Colonic mucosa (tissue), 4 donors: ENCODE measurements at regions not wholly inside any gene's neighbourhood (a gene's known extent, or its start where the extent isn't known, plus 50 kb on each side); places are given as distances from the start of the nearest gene placed in this dataset.

Experiments
- DNase-seq: peaks from one replicate; pipeline ENCODE4 v3.0.0-alpha.2; 2020
- H3K27ac ChIP-seq: fragments of 200-600 bp; one replicate; pipeline ENCODE4 v1.8.0; 2021
- H3K27me3 ChIP-seq: fragments of 200-600 bp; one replicate; pipeline ENCODE4 v1.8.0; 2021
- H3K36me3 ChIP-seq: fragments of 200-600 bp; one replicate; pipeline ENCODE4 v1.8.0; 2021
- H3K4me1 ChIP-seq: fragments of 200-600 bp; one replicate; pipeline ENCODE4 v1.8.0; 2021; ENCODE audit warnings: mild to moderate bottlenecking
- H3K4me3 ChIP-seq: fragments of 200-600 bp; one replicate; pipeline ENCODE4 v1.8.0; 2021
- H3K9ac ChIP-seq, 2 donors: one replicate each; pipeline ENCODE4 v1.7.0; 2013; ENCODE audit warnings: control low read depth in 2 of 2, low read depth in 2 of 2, low read length in 2 of 2
- H3K9me3 ChIP-seq: fragments of 200-600 bp; one replicate; pipeline ENCODE4 v1.8.0; 2021
- CTCF ChIP-seq: fragments of 200-600 bp; IDR thresholded peaks from one replicate; pipeline ENCODE4 v1.8.0; 2022; ENCODE audit warnings: antibody characterized with exemption, mild to moderate bottlenecking
- intact Hi-C: fragments of 100-400 bp; cut with DNase I; formaldehyde crosslinking; loops from one replicate; pipeline ENCODE4 v1.14.1; 2022
- donor health status: healthy.
- donor health status: DM: no; HTN: no; CAD: no.
- donor health status: DM: no; HTN: no; CAD: no.

- no peak overlapping the region for H3K4me3 ChIP-seq
- H3K36me3 ChIP-seq, result no peaks in the 10 kb centered on the region
- no peaks in the 10 kb centered on the region for H3K4me1 ChIP-seq
- no peak overlapping the region for H3K9ac ChIP-seq
- H3K27ac ChIP-seq, result no peak overlapping the region
- TF ChIP-seq CTCF, result no peak
- H3K9me3 ChIP-seq, result no peaks in the 10 kb centered on the region
- H3K27me3 ChIP-seq, result no peaks in the 10 kb centered on the region
- intact Hi-C loops, result no loop called here
- DNase-seq, result no peak
Observed at GRCh38 chr20:58587467-58587866, 63.6 kb upstream of the STX16 start.

DNA sequence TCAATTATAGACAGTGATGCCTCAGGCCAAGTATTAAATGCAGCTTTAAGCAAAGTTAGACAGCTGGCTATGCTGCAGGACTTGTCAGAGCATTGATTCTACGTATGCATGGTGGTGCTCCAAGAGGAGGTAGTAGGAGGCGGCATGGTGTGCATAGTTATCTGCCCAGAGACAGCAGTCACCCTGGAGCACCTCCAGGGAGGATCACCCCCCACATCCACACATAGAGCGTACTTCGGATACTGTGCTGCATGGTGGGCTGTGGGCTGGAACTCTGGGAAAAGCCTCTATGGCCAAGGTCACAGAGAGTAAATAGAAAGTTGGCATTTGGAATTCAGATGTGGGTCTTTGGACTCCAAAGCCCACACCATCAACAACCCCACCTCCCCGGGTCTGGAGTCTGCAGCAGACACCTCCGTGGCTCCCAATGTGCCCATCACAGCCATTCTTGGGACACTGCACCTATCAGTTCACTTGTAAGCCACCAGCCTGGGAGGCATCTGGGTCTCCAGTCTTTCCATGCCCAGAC is 64.5 kb upstream of the STX16 start:
- Histone ChIP-seq H3K4me1 (no peaks in the 10 kb centered on the region), H3K9ac (no peak overlapping the region), H3K27me3 (no peaks in the 10 kb centered on the region), H3K9me3 (no peaks in the 10 kb centered on the region), H3K4me3 (no peak overlapping the region), H3K36me3 (no peaks in the 10 kb centered on the region), H3K27ac (no peak overlapping the region)
- intact Hi-C loops, result no loop called here
- no peak for DNase-seq
- no peak for TF ChIP-seq CTCF

DNA sequence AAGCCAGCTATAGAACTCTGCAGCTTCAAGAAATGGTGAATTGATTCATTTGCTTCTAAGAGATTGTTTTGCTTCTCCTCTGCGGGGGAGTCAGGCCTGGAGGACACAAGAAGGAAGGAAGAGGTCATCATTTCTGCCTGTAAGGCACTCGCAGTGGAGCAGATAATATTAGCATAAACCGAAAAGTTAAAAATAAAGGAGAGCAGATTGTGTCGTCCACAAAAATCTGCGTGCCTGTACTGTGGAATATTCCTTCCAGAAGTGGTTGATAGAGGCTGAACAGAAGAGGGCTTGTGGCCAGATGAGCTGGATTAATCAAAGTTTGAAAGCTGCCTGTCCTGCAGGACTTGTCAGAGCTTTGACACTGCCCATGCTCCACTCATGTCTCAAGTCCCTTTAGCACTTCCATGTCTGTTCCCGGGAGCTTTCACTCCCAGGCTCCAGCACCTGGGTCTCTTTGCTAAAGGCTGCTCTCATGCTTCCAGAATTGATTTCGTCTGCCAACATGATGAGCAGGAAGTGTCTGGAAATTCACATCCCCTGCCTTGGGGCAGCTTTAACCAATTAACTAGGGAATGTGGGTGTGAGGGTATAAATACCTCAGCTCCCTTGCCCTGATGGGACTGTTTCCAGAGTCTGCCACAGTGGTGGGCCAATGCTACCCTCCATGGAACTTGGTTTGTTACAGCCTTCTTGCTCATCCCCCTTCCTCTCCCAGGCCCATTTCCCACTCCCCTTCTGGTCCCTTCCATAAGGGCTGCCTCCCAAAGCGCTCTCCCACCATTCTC is 65.1 kb upstream of the STX16 start:
- Histone ChIP-seq H3K4me3 (no peak overlapping the region), H3K27ac (no peak overlapping the region), H3K36me3 (no peaks in the 10 kb centered on the region), H3K4me1 (no peaks in the 10 kb centered on the region), H3K9ac (no peak overlapping the region), H3K9me3 (no peaks in the 10 kb centered on the region), H3K27me3 (no peaks in the 10 kb centered on the region)
- no peak for TF ChIP-seq CTCF
- DNase-seq, result no peak
- intact Hi-C loops, result no loop called here

- intact Hi-C loops, result no loop called here
- H3K4me1 ChIP-seq, result no peaks in the 10 kb centered on the region
- no peaks in the 10 kb centered on the region for H3K9me3 ChIP-seq
- no peak for DNase-seq
- H3K27me3 ChIP-seq, result no peaks in the 10 kb centered on the region
- H3K4me3 ChIP-seq, result no peak overlapping the region
- no peak overlapping the region for H3K27ac ChIP-seq
- no peaks in the 10 kb centered on the region for H3K36me3 ChIP-seq
- TF ChIP-seq CTCF, result no peak
- no peak overlapping the region for H3K9ac ChIP-seq
Observed at GRCh38 chr20:58584881-58585752, 66.0 kb upstream of the STX16 start.

- DNase-seq, result no peak
- intact Hi-C loops, result no loop called here
- Histone ChIP-seq H3K36me3 (no peaks in the 10 kb centered on the region), H3K9me3 (no peaks in the 10 kb centered on the region), H3K4me3 (no peak overlapping the region), H3K27ac (no peak overlapping the region), H3K27me3 (no peaks in the 10 kb centered on the region), H3K9ac (no peak overlapping the region), H3K4me1 (no peaks in the 10 kb centered on the region)
- TF ChIP-seq CTCF, result no peak
Observed at GRCh38 chr20:58584051-58584824, 66.8 kb upstream of the STX16 start.
